ENCODE measurements at regions not wholly inside any gene's neighbourhood (a gene's known extent, or its start where the extent isn't known, plus 50 kb on each side); places are given as distances from the start of the nearest gene placed in this dataset.
"Not testable (repeated sequence)": the region's sequence is repeated elsewhere in the genome, so short reads cannot be mapped to it uniquely, and the experiment has no call there.

- no peak for DNase-seq (ENCODE audit: low spot score)
Measured at GRCh38 chr6:121639021-121639420, 203.6 kb downstream of the GJA1 start.

- no peak for DNase-seq (ENCODE audit: low spot score)
Measured at GRCh38 chr6:121641158-121641557, 205.7 kb downstream of the GJA1 start.

- DNase-seq (ENCODE audit: low spot score): no peak
Measured at GRCh38 chr6:121645100-121645745, 209.8 kb downstream of the GJA1 start.

DNA sequence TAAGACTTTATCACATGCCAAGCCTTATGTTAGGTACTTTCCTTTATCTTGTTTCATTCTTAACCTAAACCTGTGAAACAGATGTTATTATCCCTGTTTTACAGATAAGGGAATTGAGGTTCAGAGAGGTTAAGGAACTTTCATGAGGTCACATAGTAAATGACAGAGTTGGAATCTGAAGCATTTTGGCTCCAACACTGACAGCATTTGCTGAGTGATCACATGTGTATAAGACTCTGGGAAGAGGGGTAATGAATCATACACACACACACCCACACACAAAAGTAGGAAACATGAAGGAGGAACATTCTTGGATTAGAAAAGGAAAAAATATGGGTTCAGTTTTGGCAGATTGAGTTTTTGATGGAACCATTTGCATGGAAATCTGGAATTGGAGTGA is 212.5 kb downstream of the GJA1 start:
- DNase-seq (ENCODE audit: low spot score): no peak

- DNase-seq (ENCODE audit: low spot score): no peak
Measured at GRCh38 chr6:121649951-121650350, 214.5 kb downstream of the GJA1 start.

DNA sequence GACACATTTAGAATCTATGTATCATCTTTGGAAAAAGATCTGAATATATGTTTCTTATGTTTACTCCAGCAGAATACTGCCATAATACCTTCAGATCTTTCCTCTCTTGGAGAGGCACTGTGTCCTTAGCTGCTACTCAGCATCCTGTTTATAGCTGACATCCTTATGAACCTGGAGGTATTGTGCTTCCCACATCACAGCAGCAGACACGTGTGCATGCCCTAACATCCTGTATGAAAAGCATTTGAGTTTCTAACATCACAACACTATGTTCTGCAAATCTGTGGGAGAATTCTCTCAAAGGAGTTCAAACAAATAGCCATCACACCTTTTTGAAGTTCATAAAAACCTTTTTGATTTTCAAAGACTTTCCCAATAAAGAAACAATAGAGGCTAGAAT is 216.0 kb downstream of the GJA1 start:
- DNase-seq (ENCODE audit: low spot score): peak; percentile 88

DNA sequence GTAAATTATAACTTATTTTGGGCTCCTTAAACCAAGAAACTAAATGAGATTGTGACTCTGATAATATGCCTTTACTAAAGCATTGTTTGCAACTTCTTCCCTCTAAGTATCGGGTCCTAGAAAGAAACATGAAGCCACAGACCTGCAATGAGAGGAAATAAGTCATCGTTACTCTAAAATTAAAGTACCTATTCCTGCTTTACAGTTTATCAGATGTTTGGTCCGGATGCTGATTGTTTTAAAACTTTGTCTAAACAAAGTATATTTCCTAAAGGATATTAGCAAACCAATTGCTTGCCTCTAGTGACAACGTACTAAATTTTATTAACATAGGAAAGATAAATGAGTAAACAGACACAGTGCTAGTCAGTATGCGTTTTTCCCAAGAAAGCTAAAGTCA is 216.8 kb downstream of the GJA1 start:
- DNase-seq (ENCODE audit: low spot score): peak; percentile 85

- peak; percentile 86 for DNase-seq (ENCODE audit: low spot score)
Measured at GRCh38 chr6:121652726-121653623, 217.5 kb downstream of the GJA1 start.

- no peak for DNase-seq (ENCODE audit: low spot score)
Measured at GRCh38 chr6:121653624-121654008, 218.2 kb downstream of the GJA1 start.

DNA sequence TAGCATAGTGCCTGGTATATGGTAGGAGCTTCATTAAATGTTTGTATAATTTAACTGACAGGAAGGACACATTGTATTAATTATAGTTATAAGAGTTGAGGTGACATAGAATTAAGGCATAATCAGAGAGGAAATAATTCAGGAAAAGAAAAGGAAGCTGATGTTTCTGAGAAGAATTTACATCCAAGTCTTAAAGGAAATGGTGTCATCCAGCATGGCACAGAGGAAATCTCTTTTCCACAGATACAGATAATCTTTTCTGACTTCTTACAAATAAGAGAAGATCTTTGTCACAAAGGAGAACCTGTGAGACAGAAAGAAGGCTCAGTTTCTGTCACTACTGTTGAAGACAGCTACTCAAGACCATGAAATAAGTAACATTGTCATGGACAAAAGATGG is 222.5 kb downstream of the GJA1 start:
- DNase-seq (ENCODE audit: low spot score): peak; percentile 67

DNA sequence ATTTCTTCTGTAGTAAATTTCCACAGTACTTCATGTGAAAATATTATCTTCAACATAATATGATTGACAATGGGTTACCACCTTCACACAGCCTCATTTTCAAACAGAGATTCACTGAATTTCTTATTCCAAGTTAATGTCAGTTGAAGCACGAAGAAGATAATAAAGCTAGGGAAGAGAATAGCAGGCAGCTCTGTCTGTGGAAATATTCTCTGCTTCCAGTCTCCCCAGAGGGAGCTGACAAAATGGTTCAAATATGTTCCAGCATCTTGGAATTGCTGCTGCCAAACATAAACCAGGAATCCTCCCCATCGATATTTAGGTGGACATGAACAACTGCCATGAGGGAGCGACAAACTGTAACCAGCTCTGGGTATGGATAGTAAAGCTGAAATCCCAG is 224.8 kb downstream of the GJA1 start:
- no peak for DNase-seq (ENCODE audit: low spot score)

DNA sequence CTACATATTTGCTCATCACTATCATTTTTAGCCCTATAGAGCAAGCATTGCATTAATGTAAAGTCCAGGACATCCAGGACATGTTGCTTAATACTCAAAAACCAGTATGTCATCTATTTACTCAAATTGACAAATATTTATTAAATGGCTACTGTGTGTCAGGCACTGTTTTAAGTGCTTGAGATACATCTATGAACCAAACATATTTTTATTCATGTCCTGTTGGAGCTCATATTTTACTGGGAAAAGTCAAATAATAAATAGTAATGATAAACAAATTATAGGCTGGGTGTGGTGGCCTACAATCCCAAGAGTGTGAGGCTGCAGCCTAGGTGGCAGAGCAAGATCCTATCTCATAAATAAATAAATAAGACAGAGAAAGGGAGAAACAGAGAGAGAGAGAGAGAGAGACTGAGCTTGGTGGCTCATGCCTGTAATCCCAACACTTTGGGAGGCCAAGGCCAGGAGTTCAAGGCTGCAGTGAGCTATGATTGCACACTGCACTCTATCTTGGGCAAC is 227.9 kb downstream of the GJA1 start:
- no peak for DNase-seq (ENCODE audit: low spot score)

- DNase-seq (ENCODE audit: low spot score): no peak
Measured at GRCh38 chr6:121664158-121664557, 228.7 kb downstream of the GJA1 start.

GRCh38 chr6:121666814-121667213 is 231.4 kb downstream of the GJA1 start:
- peak; percentile 89 for DNase-seq (ENCODE audit: low spot score)

GRCh38 chr6:121668259-121668658 is 232.8 kb downstream of the GJA1 start:
- DNase-seq (ENCODE audit: low spot score): no peak

DNA sequence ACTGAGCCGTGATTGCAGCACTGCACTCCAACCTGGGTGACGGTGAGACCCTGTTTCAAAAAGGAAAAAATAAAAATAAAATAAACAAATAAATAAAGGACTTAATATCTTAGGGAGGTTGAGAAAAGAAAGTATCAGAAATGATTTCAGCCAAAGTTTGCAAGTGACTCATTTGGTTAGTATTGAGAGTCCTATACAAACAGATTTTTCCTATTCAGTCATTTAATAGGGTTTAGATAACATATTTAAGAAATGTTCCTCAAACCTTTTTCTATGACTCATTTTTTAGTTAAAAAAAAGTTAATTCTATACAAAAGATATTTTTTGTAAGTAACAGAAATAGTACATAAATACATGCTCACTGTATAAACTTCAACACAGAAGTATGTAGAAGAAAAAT is 235.1 kb downstream of the GJA1 start:
- DNase-seq (ENCODE audit: low spot score): no peak

DNA sequence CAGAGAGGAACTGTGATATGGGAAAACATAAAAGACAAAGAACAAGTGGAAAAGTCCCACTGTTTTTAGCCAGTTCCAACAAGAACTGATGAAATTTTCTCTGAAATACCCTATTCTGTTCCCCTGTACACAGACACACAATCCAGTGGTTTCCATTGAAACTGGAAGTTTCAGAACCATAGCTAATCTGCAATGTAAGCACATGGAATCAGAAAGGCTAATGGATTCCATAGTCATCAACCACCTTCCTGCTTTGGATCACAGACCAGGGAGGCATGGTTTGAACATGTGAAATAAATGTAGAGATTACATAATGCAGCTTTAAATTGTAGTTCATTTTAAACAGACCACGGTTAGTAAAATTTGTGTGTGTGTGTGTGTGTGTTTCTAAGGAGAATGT is 242.1 kb downstream of the GJA1 start:
- DNase-seq (ENCODE audit: low spot score): no peak

GRCh38 chr6:121678245-121678644 is 242.8 kb downstream of the GJA1 start:
- no peak for DNase-seq (ENCODE audit: low spot score)

DNA sequence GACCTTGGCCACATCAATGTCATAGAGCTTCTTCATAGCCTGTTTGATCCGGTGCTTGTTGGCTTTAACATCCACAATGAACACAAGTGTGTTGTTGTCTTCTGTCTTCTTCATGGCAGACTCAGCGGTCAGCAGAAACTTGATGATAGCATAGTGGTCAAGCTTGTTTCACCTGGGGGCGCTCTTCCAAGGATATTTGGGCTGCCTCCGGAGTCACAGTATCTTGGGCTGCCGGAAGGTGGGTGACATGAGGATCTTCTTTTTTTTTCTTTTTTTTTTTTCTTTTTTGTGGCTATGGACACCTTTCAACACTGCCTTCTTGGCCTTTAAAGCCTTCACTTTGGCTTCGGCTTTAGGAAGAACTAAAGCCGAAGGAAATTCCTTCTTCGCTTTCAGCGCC is 244.6 kb downstream of the GJA1 start:
- no peak for DNase-seq (ENCODE audit: low spot score)

- no peak for DNase-seq (ENCODE audit: low spot score)
Measured at GRCh38 chr6:121682666-121683065, 247.2 kb downstream of the GJA1 start.

GRCh38 chr6:121685806-121686205 is 250.4 kb downstream of the GJA1 start:
- not testable (repeated sequence) for DNase-seq (ENCODE audit: low spot score)

DNA sequence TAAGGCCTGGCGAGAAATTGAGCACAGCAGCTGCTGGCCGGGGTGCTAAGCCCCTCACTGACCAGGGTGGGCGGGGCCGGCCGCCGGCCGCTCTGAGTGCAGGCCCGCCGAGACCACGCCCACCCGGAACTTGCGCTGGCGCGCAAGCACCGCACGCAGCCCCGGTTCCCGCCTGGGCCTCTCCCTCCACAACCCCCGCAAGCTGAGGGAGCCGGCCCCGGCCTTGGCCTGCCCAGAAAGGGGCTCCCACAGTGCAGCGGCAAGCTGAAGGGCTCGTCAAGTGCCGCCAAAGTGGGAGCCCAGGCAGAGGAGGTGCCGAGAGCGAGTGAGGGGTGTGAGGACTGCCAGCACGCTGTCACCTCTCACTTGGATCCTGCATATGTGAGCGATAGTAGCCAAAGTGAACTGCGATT is 251.2 kb downstream of the GJA1 start:
- no peak for DNase-seq (ENCODE audit: low spot score)

- no peak for DNase-seq (ENCODE audit: low spot score)
Measured at GRCh38 chr6:121688974-121689373, 253.5 kb downstream of the GJA1 start.

All from kidney capillary endothelial cell (primary cell).